HEK293 (cell line): ENCODE measurements at regions not wholly inside any gene's neighbourhood (a gene's known extent, or its start where the extent isn't known, plus 50 kb on each side); places are given as distances from the start of the nearest gene placed in this dataset.

ENCODE experiments used
- CTCF ChIP-seq: fragments of 450-650 bp; formaldehyde crosslinking; IDR thresholded peaks from 2 replicates; pipeline ENCODE4 v1.5.1; 2016; ENCODE audit warnings: missing biosample characterization, missing genetic modification characterization
- ZNF302 ChIP-seq: fragments of 450-650 bp; formaldehyde crosslinking; IDR thresholded peaks from 2 replicates; pipeline ENCODE4 v1.5.1; 2016; ENCODE audit warnings: missing biosample characterization, missing genetic modification characterization, low read depth

- TF ChIP-seq ZNF302 (no peak), CTCF (tag by site-specific recombination) (no peak)
These were observed 631.1 kb upstream of the GJE1 start for GRCh38 chr6:141501616-141502015.
